ENCODE measurements at regions not wholly inside any gene's neighbourhood (a gene's known extent, or its start where the extent isn't known, plus 50 kb on each side); places are given as distances from the start of the nearest gene placed in this dataset.
A peak's percentile ranks its signal among the peaks of the same experiment; 100 is the strongest.

- no peak overlapping the region for H3K27ac ChIP-seq
- no peak for TF ChIP-seq CTCF (conservative IDR thresholded peaks at IDR 0.05; ENCODE audit: low read depth)
- DNase-seq (ENCODE audit: low spot score), result no peak
- ChIA-PET CTCF (interaction anchor here (0.5 kb wide), 1 partner anchor 401 kb away, joined by 3 read pairs; no protein-coding TSS in a partner anchor), POLR2A (ENCODE audit: low non-redundant PET) (no interaction called here)
These were observed 196.9 kb downstream of the ADAMTS15 start for GRCh38 chr11:130645164-130645842.

GRCh38 chr11:130645843-130646197, 197.4 kb downstream of the ADAMTS15 start:
- POLR2A ChIA-PET (ENCODE audit: low non-redundant PET), result no interaction called here
- no peak for DNase-seq (ENCODE audit: low spot score)
- CTCF ChIA-PET, result no interaction called here
- no peak for TF ChIP-seq CTCF (conservative IDR thresholded peaks at IDR 0.05; ENCODE audit: low read depth)
- H3K27ac ChIP-seq, result no peak overlapping the region

GRCh38 chr11:130646881-130647280, 198.4 kb downstream of the ADAMTS15 start:
- CTCF ChIA-PET, result no interaction called here
- no peak for TF ChIP-seq CTCF (conservative IDR thresholded peaks at IDR 0.05; ENCODE audit: low read depth)
- no peak for DNase-seq (ENCODE audit: low spot score)
- POLR2A ChIA-PET (ENCODE audit: low non-redundant PET), result no interaction called here
- 0 out of 2 replicates have a peak overlapping the region, but pooled peaks have one; percentile 4 for H3K27ac ChIP-seq

GRCh38 chr11:130647371-130647770, 198.9 kb downstream of the ADAMTS15 start:
- CTCF ChIA-PET, result no interaction called here
- POLR2A ChIA-PET (ENCODE audit: low non-redundant PET), result no interaction called here
- TF ChIP-seq CTCF (conservative IDR thresholded peaks at IDR 0.05; ENCODE audit: low read depth), result no peak
- H3K27ac ChIP-seq, result 0 out of 2 replicates have a peak overlapping the region, but pooled peaks have one; percentile 4
- DNase-seq (ENCODE audit: low spot score), result no peak

GRCh38 chr11:130649801-130650200, 201.4 kb downstream of the ADAMTS15 start:
- no peak for TF ChIP-seq CTCF (conservative IDR thresholded peaks at IDR 0.05; ENCODE audit: low read depth)
- CTCF ChIA-PET, result no interaction called here
- H3K27ac ChIP-seq, result no peak overlapping the region
- POLR2A ChIA-PET (ENCODE audit: low non-redundant PET), result no interaction called here
- no peak for DNase-seq (ENCODE audit: low spot score)

GRCh38 chr11:130650456-130651030, 202.1 kb downstream of the ADAMTS15 start:
- no peak for TF ChIP-seq CTCF (conservative IDR thresholded peaks at IDR 0.05; ENCODE audit: low read depth)
- ChIA-PET CTCF (interaction anchor here (0.7 kb wide), 1 partner anchor 1758 kb away, joined by 3 read pairs; no protein-coding TSS in a partner anchor), POLR2A (ENCODE audit: low non-redundant PET) (no interaction called here)
- DNase-seq (ENCODE audit: low spot score), result no peak
- no peak overlapping the region for H3K27ac ChIP-seq

Data from RWPE1 (cell line).